ENCODE measurements at regions not wholly inside any gene's neighbourhood (a gene's known extent, or its start where the extent isn't known, plus 50 kb on each side); places are given as distances from the start of the nearest gene placed in this dataset.

- Histone ChIP-seq H3K36me3 (ENCODE audit: low read depth) (no peaks in the 10 kb centered on the region), H3K27ac (no peak overlapping the region), H3K4me1 (replicated peaks; ENCODE audit: insufficient read depth) (peaks cover 6% of the 10 kb centered on the region; the same call in 1 of the 2 replicates), H3K9me2 (ENCODE audit: insufficient read depth) (no peaks in the 10 kb centered on the region), H3K27me3 (ENCODE audit: insufficient read depth, low read depth) (no peaks in the 10 kb centered on the region), H3K79me2 (ENCODE audit: low read depth) (no peaks in the 10 kb centered on the region), H3K4me3 (no peak overlapping the region), H4K20me1 (ENCODE audit: insufficient read depth) (no peaks in the 10 kb centered on the region), H2AFZ (no peak overlapping the region), H3F3A (ENCODE audit: insufficient read depth, low read depth) (no peaks in the 10 kb centered on the region), H3K9me3 (ENCODE audit: insufficient read depth, low read depth) (no peaks in the 10 kb centered on the region), H3K4me2 (no peak overlapping the region)
- POLR2A ChIA-PET (ENCODE audit: unreplicated experiment) = no interaction called here
- BruUV-seq (replicated peaks) = no TSS peak
- CTCF ChIA-PET = no interaction called here
- TF ChIP-seq EZH2 (IDR thresholded peaks at IDR 0.05; ENCODE audit: low read depth) = no peak
- TF ChIP-seq, protein P1, sequence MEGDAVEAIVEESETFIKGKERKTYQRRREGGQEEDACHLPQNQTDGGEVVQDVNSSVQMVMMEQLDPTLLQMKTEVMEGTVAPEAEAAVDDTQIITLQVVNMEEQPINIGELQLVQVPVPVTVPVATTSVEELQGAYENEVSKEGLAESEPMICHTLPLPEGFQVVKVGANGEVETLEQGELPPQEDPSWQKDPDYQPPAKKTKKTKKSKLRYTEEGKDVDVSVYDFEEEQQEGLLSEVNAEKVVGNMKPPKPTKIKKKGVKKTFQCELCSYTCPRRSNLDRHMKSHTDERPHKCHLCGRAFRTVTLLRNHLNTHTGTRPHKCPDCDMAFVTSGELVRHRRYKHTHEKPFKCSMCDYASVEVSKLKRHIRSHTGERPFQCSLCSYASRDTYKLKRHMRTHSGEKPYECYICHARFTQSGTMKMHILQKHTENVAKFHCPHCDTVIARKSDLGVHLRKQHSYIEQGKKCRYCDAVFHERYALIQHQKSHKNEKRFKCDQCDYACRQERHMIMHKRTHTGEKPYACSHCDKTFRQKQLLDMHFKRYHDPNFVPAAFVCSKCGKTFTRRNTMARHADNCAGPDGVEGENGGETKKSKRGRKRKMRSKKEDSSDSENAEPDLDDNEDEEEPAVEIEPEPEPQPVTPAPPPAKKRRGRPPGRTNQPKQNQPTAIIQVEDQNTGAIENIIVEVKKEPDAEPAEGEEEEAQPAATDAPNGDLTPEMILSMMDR (conservative IDR thresholded peaks at IDR 0.05) = no peak
- DNase-seq = peak in 1 of 2 experiments; percentile 29
- intact Hi-C loops (cut with micrococcal nuclease; ENCODE audit: unreplicated experiment) = no loop called here
These were observed 96.5 kb upstream of the WNT4 start for GRCh38 chr1:22239378-22239777.

- Histone ChIP-seq H2AFZ (no peak overlapping the region), H3K4me1 (replicated peaks; ENCODE audit: insufficient read depth) (peaks cover 6% of the 10 kb centered on the region; the same call in 1 of the 2 replicates), H3K9me3 (ENCODE audit: insufficient read depth, low read depth) (no peaks in the 10 kb centered on the region), H3K27me3 (ENCODE audit: insufficient read depth, low read depth) (no peaks in the 10 kb centered on the region), H3K4me3 (no peak overlapping the region), H3F3A (ENCODE audit: insufficient read depth, low read depth) (no peaks in the 10 kb centered on the region), H4K20me1 (ENCODE audit: insufficient read depth) (no peaks in the 10 kb centered on the region), H3K36me3 (ENCODE audit: low read depth) (no peaks in the 10 kb centered on the region), H3K79me2 (ENCODE audit: low read depth) (no peaks in the 10 kb centered on the region), H3K4me2 (no peak overlapping the region), H3K9me2 (ENCODE audit: insufficient read depth) (no peaks in the 10 kb centered on the region), H3K27ac (no peak overlapping the region)
- ChIA-PET CTCF (no interaction called here), POLR2A (ENCODE audit: unreplicated experiment) (no interaction called here)
- BruUV-seq (replicated peaks) = no TSS peak
- no peak for DNase-seq
- intact Hi-C loops (cut with micrococcal nuclease; ENCODE audit: unreplicated experiment) = no loop called here
- no peak for TF ChIP-seq EZH2 (IDR thresholded peaks at IDR 0.05; ENCODE audit: low read depth)
- TF ChIP-seq, protein P1 (conservative IDR thresholded peaks at IDR 0.05) = no peak
These were observed 98.4 kb upstream of the WNT4 start for GRCh38 chr1:22241250-22241649.

- no peaks in the 10 kb centered on the region for H3K27me3 ChIP-seq (ENCODE audit: insufficient read depth, low read depth)
- no peak overlapping the region for H2AFZ ChIP-seq
- H3K27ac ChIP-seq = no peak overlapping the region
- ChIA-PET POLR2A (ENCODE audit: unreplicated experiment) (no interaction called here), CTCF (no interaction called here)
- intact Hi-C loops (cut with micrococcal nuclease; ENCODE audit: unreplicated experiment) = no loop called here
- no peaks in the 10 kb centered on the region for H3K9me3 ChIP-seq (ENCODE audit: insufficient read depth, low read depth)
- H3K79me2 ChIP-seq (ENCODE audit: low read depth) = no peaks in the 10 kb centered on the region
- no peak overlapping the region for H3K4me3 ChIP-seq
- H3K4me2 ChIP-seq = no peak overlapping the region
- no peaks in the 10 kb centered on the region for H4K20me1 ChIP-seq (ENCODE audit: insufficient read depth)
- no peaks in the 10 kb centered on the region for H3K36me3 ChIP-seq (ENCODE audit: low read depth)
- no peaks in the 10 kb centered on the region for H3F3A ChIP-seq (ENCODE audit: insufficient read depth, low read depth)
- no TSS peak for BruUV-seq (replicated peaks)
- no peak for DNase-seq
- H3K9me2 ChIP-seq (ENCODE audit: insufficient read depth) = no peaks in the 10 kb centered on the region
- TF ChIP-seq EZH2 (IDR thresholded peaks at IDR 0.05; ENCODE audit: low read depth) = no peak
- TF ChIP-seq, protein P1 (conservative IDR thresholded peaks at IDR 0.05) = no peak
- H3K4me1 ChIP-seq (replicated peaks; ENCODE audit: insufficient read depth) = peaks cover 6% of the 10 kb centered on the region; the same call in 1 of the 2 replicates
These were observed 98.9 kb upstream of the WNT4 start for GRCh38 chr1:22241811-22242210.

Measured in PC-9 (cell line).